SU-DHL-6 (cell line): ENCODE measurements at regions not wholly inside any gene's neighbourhood (a gene's known extent, or its start where the extent isn't known, plus 50 kb on each side); places are given as distances from the start of the nearest gene placed in this dataset.

ENCODE experiments used
- H2AFZ ChIP-seq: fragments of 200-600 bp; sonication (generic); 2 replicates; pipeline ENCODE4 v1.6.1; 2014; ENCODE audit warnings: low read depth, mild to moderate bottlenecking, moderate library complexity, mixed read lengths, antibody characterized with exemption, low read length; ENCODE audit not compliant: severe bottlenecking
- H3F3A ChIP-seq: fragments of 200-600 bp; shearing (Covaris generic); 2 replicates; pipeline ENCODE4 v1.6.0; 2016; ENCODE audit warnings: antibody characterized with exemption, mild to moderate bottlenecking; ENCODE audit not compliant: insufficient read depth
- H3K27ac ChIP-seq: fragments of 200-600 bp; sonication (generic); 2 replicates; pipeline ENCODE4 v1.5.1; 2016; ENCODE audit warnings: low read depth, mild to moderate bottlenecking, low read length, moderate library complexity, mixed read lengths
- H3K27me3 ChIP-seq: fragments of 200-600 bp; sonication (generic), shearing (Covaris generic); 2 replicates; pipeline ENCODE4 v1.6.0; 2014; ENCODE audit warnings: mild to moderate bottlenecking, low read length
- H3K36me3 ChIP-seq: fragments of 200-600 bp; sonication (generic); 2 replicates; pipeline ENCODE4 v1.6.1; 2014; ENCODE audit warnings: mild to moderate bottlenecking, low read length, mixed read lengths
- H3K4me2 ChIP-seq: fragments of 300-600, 200-600 bp; shearing (Covaris generic), sonication (generic); 2 replicates; pipeline ENCODE4 v1.6.0; 2014; ENCODE audit warnings: low read length, low read depth, mild to moderate bottlenecking; ENCODE audit not compliant: poor library complexity, severe bottlenecking
- H3K4me3 ChIP-seq: fragments of 200-600 bp; sonication (generic); 2 replicates; pipeline ENCODE4 v1.5.1; 2014; ENCODE audit warnings: antibody characterized with exemption, low read length, mild to moderate bottlenecking, mixed read lengths; ENCODE audit not compliant: insufficient read depth, poor library complexity, severe bottlenecking
- H3K79me2 ChIP-seq: fragments of 200-600 bp; sonication (generic); 2 replicates; pipeline ENCODE4 v1.6.1; 2014; ENCODE audit warnings: mild to moderate bottlenecking, low read length, moderate library complexity; ENCODE audit not compliant: insufficient read depth
- H3K9ac ChIP-seq: fragments of 200-600 bp; sonication (generic); 2 replicates; pipeline ENCODE4 v1.7.0; 2014; ENCODE audit warnings: mild to moderate bottlenecking, low read length
- H3K9me2 ChIP-seq: fragments of 200-600 bp; sonication (generic); replicated peaks from 2 replicates; pipeline ENCODE4 v1.6.1; 2014; ENCODE audit warnings: low read length; ENCODE audit not compliant: insufficient read depth
- H3K9me3 ChIP-seq: fragments of 200-600 bp; sonication (generic); 2 replicates; pipeline ENCODE4 v1.6.1; 2014; ENCODE audit warnings: low read length, mixed read lengths; ENCODE audit not compliant: insufficient read depth
- H4K20me1 ChIP-seq: fragments of 200-600 bp; sonication (generic); 2 replicates; pipeline ENCODE4 v1.6.1; 2014; ENCODE audit warnings: low read depth, mild to moderate bottlenecking, antibody characterized with exemption, low read length, moderate library complexity, mixed read lengths
- CTCF ChIP-seq: fragments of 200-600 bp; sonication (generic); IDR thresholded peaks from one replicate; pipeline ENCODE4 v1.5.1; 2017; ENCODE audit warnings: antibody characterized with exemption, mild to moderate bottlenecking, low read length, moderate library complexity; ENCODE audit not compliant: insufficient read depth, poor library complexity, severe bottlenecking
- EZH2phosphoT487 ChIP-seq: fragments of 200-600 bp; sonication (generic), shearing (Covaris generic); conservative IDR thresholded peaks from 2 replicates; pipeline ENCODE4 v1.6.1; 2018; ENCODE audit warnings: mild to moderate bottlenecking, antibody characterized with exemption, low read length, moderate library complexity, mixed read lengths

DNA sequence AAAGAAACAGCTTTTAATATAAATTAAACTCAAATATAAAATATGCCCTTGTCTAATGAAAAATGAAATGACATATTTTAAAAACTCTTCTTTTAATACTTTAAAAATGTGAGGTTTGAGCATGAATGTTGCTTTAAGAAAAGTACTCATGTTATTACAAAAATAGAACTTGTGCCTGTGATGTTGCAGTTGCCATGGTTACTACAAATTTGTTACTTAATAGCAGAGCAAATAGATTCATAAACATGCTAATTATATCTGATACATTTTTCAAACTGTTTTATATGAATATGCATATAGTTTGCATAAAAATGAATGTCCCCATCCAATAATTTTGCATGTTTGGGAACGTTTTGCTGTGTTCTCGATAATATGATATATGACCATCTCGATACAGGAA lies 152.3 kb upstream of the DPYD start:
- no peaks in the 10 kb centered on the region for H3K36me3 ChIP-seq
- no peak overlapping the region for H3K4me3 ChIP-seq
- no peaks in the 10 kb centered on the region for H3K9me2 ChIP-seq
- no peaks in the 10 kb centered on the region for H3K79me2 ChIP-seq
- no peaks in the 10 kb centered on the region for H4K20me1 ChIP-seq
- TF ChIP-seq EZH2phosphoT487 (no peak), CTCF (no peak)
- H3F3A ChIP-seq: no peaks in the 10 kb centered on the region
- H3K9me3 ChIP-seq: no peaks in the 10 kb centered on the region
- no peak overlapping the region for H3K9ac ChIP-seq
- no peak overlapping the region for H2AFZ ChIP-seq
- no peak overlapping the region for H3K27ac ChIP-seq
- no peaks in the 10 kb centered on the region for H3K27me3 ChIP-seq
- H3K4me2 ChIP-seq: no peak overlapping the region

DNA sequence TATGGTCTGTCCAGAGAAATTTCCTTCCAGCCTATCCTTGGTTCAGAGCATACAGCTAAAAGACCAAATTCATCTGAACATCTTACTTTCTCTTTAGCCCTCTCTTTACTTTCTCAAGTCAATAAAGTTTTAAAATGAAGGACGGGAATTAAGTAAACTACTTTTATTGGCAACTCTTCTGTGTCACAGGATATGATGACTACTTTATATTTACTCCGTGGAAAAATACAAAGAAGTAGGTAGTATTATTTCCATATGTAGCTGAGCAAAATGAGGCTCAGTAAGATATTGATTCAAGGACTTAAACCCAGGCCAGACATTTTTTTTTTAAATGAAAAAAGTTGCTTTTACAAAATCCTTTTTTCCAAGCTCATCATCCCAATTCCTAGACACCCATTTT lies 151.2 kb upstream of the DPYD start:
- H3F3A ChIP-seq: no peaks in the 10 kb centered on the region
- no peaks in the 10 kb centered on the region for H3K27me3 ChIP-seq
- H3K9me3 ChIP-seq: no peaks in the 10 kb centered on the region
- no peak for TF ChIP-seq EZH2phosphoT487
- no peak for TF ChIP-seq CTCF
- H3K4me3 ChIP-seq: no peak overlapping the region
- no peak overlapping the region for H3K9ac ChIP-seq
- no peaks in the 10 kb centered on the region for H4K20me1 ChIP-seq
- no peaks in the 10 kb centered on the region for H3K79me2 ChIP-seq
- no peaks in the 10 kb centered on the region for H3K36me3 ChIP-seq
- no peak overlapping the region for H3K27ac ChIP-seq
- H3K4me2 ChIP-seq: no peak overlapping the region
- no peak overlapping the region for H2AFZ ChIP-seq
- H3K9me2 ChIP-seq: no peaks in the 10 kb centered on the region

GRCh38 chr1:98068016-98068415 lies 147.2 kb upstream of the DPYD start:
- Histone ChIP-seq H3K4me2 (no peak overlapping the region), H3K9me2 (no peaks in the 10 kb centered on the region), H3K36me3 (no peaks in the 10 kb centered on the region), H3K4me3 (no peak overlapping the region), H2AFZ (no peak overlapping the region), H3K9ac (no peak overlapping the region), H3K79me2 (no peaks in the 10 kb centered on the region), H3F3A (no peaks in the 10 kb centered on the region), H3K27ac (no peak overlapping the region), H3K27me3 (0 out of 2 replicates have a peak, but pooled peaks cover 3% of the 10 kb centered on the region), H4K20me1 (no peaks in the 10 kb centered on the region), H3K9me3 (no peaks in the 10 kb centered on the region)
- TF ChIP-seq EZH2phosphoT487 (no peak), CTCF (no peak)

- 0 out of 2 replicates have a peak, but pooled peaks cover 3% of the 10 kb centered on the region for H3K27me3 ChIP-seq
- no peaks in the 10 kb centered on the region for H4K20me1 ChIP-seq
- no peak for TF ChIP-seq CTCF
- TF ChIP-seq EZH2phosphoT487: no peak
- no peak overlapping the region for H3K9ac ChIP-seq
- H3K36me3 ChIP-seq: no peaks in the 10 kb centered on the region
- no peak overlapping the region for H3K27ac ChIP-seq
- no peak overlapping the region for H2AFZ ChIP-seq
- H3K4me2 ChIP-seq: no peak overlapping the region
- no peaks in the 10 kb centered on the region for H3K9me2 ChIP-seq
- H3K9me3 ChIP-seq: no peaks in the 10 kb centered on the region
- no peaks in the 10 kb centered on the region for H3K79me2 ChIP-seq
- no peaks in the 10 kb centered on the region for H3F3A ChIP-seq
- no peak overlapping the region for H3K4me3 ChIP-seq
Measured at GRCh38 chr1:98066911-98067310, 146.1 kb upstream of the DPYD start.
